ENCODE measurements at regions not wholly inside any gene's neighbourhood (a gene's known extent, or its start where the extent isn't known, plus 50 kb on each side); places are given as distances from the start of the nearest gene placed in this dataset.
"Not testable (repeated sequence)": the region's sequence is repeated elsewhere in the genome, so short reads cannot be mapped to it uniquely, and the experiment has no call there.

DNA sequence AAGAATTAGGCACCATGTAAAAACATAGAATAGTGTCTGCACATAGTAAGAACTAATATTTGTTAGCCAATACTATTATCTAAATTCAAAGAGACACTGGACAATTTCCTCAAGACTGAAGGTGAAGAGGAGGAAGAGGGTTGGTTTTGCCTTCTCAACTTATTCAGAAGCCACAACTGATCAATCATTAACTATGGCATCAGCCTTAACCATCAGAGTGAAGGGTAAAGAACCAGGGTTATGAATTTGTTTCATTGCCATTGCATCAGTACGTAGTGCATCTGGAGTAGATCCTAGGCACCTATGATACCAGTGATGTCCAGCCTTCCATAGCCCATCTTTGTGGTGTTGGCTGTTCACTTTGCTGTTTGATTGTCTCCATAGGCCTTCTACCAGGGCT lies 421.7 kb upstream of the DEPDC1 start:
- Histone ChIP-seq H2AFZ (ENCODE audit: low read depth, low read length) (no peak overlapping the region), H3K27me3 (ENCODE audit: insufficient read depth, low read length) (no peaks in the 10 kb centered on the region), H3K36me3 (ENCODE audit: insufficient read depth, low read length) (no peaks in the 10 kb centered on the region), H3K4me1 (ENCODE audit: insufficient read depth, low read length) (peaks cover 2% of the 10 kb centered on the region), H3K4me3 (ENCODE audit: low read length) (no peak overlapping the region), H3K9me3 (ENCODE audit: low read length) (no peaks in the 10 kb centered on the region)

GRCh38 chr1:68919075-68919474 lies 422.2 kb upstream of the DEPDC1 start:
- Histone ChIP-seq H3K9me3 (ENCODE audit: low read length) (no peaks in the 10 kb centered on the region), H3K27me3 (ENCODE audit: insufficient read depth, low read length) (no peaks in the 10 kb centered on the region), H3K4me3 (ENCODE audit: low read length) (no peak overlapping the region), H3K36me3 (ENCODE audit: insufficient read depth, low read length) (no peaks in the 10 kb centered on the region), H2AFZ (ENCODE audit: low read depth, low read length) (no peak overlapping the region), H3K4me1 (ENCODE audit: insufficient read depth, low read length) (peaks cover 2% of the 10 kb centered on the region)

GRCh38 chr1:68923475-68924088 lies 426.7 kb upstream of the DEPDC1 start:
- not testable (repeated sequence) for H2AFZ ChIP-seq (ENCODE audit: low read depth, low read length); H3K27me3 ChIP-seq (ENCODE audit: insufficient read depth, low read length); H3K4me1 ChIP-seq (ENCODE audit: insufficient read depth, low read length); H3K9me3 ChIP-seq (ENCODE audit: low read length); H3K4me3 ChIP-seq (ENCODE audit: low read length); H3K36me3 ChIP-seq (ENCODE audit: insufficient read depth, low read length)

DNA sequence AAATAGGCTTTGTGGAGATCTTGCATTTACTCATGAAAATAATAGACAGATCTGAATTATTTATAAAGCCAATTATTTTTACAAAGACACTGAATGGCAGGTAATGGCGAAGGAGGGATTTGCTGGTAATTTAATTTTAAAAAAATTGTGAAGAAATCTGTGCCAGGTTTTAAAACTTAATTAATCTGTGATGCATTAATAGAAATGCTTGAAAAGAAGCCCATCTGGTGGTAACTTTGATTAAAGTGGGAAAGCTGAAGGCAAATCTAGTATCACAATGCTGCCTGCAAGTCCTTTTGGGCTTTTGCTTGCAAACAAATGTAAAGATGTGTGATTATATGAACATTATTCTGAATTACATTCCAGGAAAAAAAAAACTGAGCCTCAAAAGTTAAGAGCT lies 433.2 kb upstream of the DEPDC1 start:
- Histone ChIP-seq H2AFZ (ENCODE audit: low read depth, low read length) (no peak overlapping the region), H3K4me3 (ENCODE audit: low read length) (no peak overlapping the region), H3K4me1 (ENCODE audit: insufficient read depth, low read length) (peaks cover 12% of the 10 kb centered on the region), H3K9me3 (ENCODE audit: low read length) (no peaks in the 10 kb centered on the region), H3K36me3 (ENCODE audit: insufficient read depth, low read length) (no peaks in the 10 kb centered on the region), H3K27me3 (ENCODE audit: insufficient read depth, low read length) (no peaks in the 10 kb centered on the region)

DNA sequence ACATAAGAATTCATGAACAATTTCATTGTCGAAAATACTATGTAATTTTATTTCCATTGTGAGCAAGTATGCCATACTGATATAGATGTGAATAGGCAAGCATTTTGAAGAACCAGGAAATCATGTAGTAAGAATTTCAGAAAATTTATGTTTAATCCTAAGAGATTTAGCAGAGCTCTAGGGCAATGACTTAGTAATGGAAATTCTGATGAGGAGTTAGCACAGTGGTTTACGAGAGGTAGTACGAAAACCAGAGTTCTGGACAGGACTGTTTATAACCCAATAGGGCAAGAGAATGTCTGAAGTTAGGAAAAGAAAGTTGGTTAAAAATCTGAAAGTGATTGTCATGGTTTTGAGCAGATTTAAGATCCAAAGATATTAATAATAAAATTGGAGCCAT lies 439.6 kb upstream of the DEPDC1 start:
- H2AFZ ChIP-seq (ENCODE audit: low read depth, low read length), result no peak overlapping the region
- no peak overlapping the region for H3K4me3 ChIP-seq (ENCODE audit: low read length)
- no peaks in the 10 kb centered on the region for H3K9me3 ChIP-seq (ENCODE audit: low read length)
- H3K4me1 ChIP-seq (ENCODE audit: insufficient read depth, low read length), result peaks cover 12% of the 10 kb centered on the region
- no peaks in the 10 kb centered on the region for H3K27me3 ChIP-seq (ENCODE audit: insufficient read depth, low read length)
- no peaks in the 10 kb centered on the region for H3K36me3 ChIP-seq (ENCODE audit: insufficient read depth, low read length)

GRCh38 chr1:68938051-68938666 lies 441.3 kb upstream of the DEPDC1 start:
- Histone ChIP-seq H3K4me3 (ENCODE audit: low read length) (no peak overlapping the region), H3K9me3 (ENCODE audit: low read length) (no peaks in the 10 kb centered on the region), H2AFZ (ENCODE audit: low read depth, low read length) (no peak overlapping the region), H3K27me3 (ENCODE audit: insufficient read depth, low read length) (no peaks in the 10 kb centered on the region), H3K4me1 (ENCODE audit: insufficient read depth, low read length) (peaks cover 12% of the 10 kb centered on the region), H3K36me3 (ENCODE audit: insufficient read depth, low read length) (no peaks in the 10 kb centered on the region)

GRCh38 chr1:68950036-68950435 lies 453.2 kb upstream of the DEPDC1 start:
- Histone ChIP-seq H3K9me3 (ENCODE audit: low read length) (no peaks in the 10 kb centered on the region), H3K27me3 (ENCODE audit: insufficient read depth, low read length) (no peaks in the 10 kb centered on the region), H3K36me3 (ENCODE audit: insufficient read depth, low read length) (no peaks in the 10 kb centered on the region), H2AFZ (ENCODE audit: low read depth, low read length) (peak overlapping the region; percentile 87), H3K4me1 (ENCODE audit: insufficient read depth, low read length) (peaks cover 11% of the 10 kb centered on the region), H3K4me3 (ENCODE audit: low read length) (no peak overlapping the region)

DNA sequence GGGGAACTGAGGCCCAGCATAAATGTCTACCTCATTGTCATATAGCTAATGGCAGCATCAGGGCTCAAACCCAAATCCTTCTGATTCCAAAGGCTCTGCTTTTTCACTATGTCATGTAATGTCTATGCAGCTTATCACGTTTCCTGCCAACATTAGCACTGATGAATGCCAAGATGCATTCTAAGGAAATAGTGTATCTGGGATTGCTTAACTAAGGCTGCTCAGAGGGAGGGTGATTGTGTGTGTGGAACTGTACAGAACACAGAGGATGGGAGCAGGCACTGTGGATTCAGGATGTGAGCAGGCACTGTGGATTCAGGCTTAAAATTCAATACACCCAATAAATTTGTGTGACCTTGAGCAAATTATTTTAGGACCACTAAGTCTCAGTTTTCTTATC lies 456.4 kb upstream of the DEPDC1 start:
- Histone ChIP-seq H3K4me3 (ENCODE audit: low read length) (no peak overlapping the region), H3K4me1 (ENCODE audit: insufficient read depth, low read length) (peaks cover 11% of the 10 kb centered on the region), H3K9me3 (ENCODE audit: low read length) (no peaks in the 10 kb centered on the region), H2AFZ (ENCODE audit: low read depth, low read length) (no peak overlapping the region), H3K27me3 (ENCODE audit: insufficient read depth, low read length) (no peaks in the 10 kb centered on the region), H3K36me3 (ENCODE audit: insufficient read depth, low read length) (no peaks in the 10 kb centered on the region)

DNA sequence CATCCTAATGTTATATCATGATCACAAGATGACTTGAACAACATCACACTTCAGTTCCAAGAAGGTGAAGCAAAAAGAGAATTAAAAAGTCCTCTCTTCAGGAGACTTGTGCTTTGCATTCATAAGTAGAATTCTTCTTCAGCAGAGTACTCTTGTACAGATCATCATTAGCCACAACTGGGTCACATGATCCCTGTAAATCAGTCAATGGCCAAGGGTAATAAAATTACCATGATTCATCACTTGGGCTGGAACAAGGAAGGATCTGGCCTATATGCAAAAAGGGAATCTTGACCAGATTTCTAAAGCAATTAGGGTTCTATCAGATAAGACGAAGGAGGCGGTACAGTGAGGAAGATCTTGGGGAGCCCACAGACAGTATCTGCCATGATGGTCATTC lies 458.0 kb upstream of the DEPDC1 start:
- no peaks in the 10 kb centered on the region for H3K27me3 ChIP-seq (ENCODE audit: insufficient read depth, low read length)
- H3K4me1 ChIP-seq (ENCODE audit: insufficient read depth, low read length), result peaks cover 8% of the 10 kb centered on the region
- no peak overlapping the region for H3K4me3 ChIP-seq (ENCODE audit: low read length)
- no peaks in the 10 kb centered on the region for H3K36me3 ChIP-seq (ENCODE audit: insufficient read depth, low read length)
- no peaks in the 10 kb centered on the region for H3K9me3 ChIP-seq (ENCODE audit: low read length)
- H2AFZ ChIP-seq (ENCODE audit: low read depth, low read length), result no peak overlapping the region

DNA sequence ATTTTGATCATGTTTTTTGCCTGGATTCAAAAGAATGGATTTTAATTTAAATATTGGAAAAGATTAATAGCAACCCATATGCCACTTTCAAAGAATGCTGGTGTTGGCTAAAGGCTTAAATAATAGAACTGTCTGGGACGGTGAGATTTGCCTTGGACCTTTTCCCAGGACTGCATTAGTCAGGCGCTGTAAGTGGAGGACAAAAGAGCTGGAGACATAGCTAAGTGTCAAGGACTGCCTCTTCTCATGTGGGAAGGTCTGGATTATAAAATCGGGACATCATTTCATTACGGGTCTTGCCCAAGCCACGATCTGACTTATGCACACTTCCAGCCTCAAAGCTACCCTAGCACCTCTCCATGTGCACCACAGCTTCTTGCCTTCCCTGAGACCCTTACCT lies 458.5 kb upstream of the DEPDC1 start:
- Histone ChIP-seq H3K36me3 (ENCODE audit: insufficient read depth, low read length) (no peaks in the 10 kb centered on the region), H3K27me3 (ENCODE audit: insufficient read depth, low read length) (no peaks in the 10 kb centered on the region), H3K4me3 (ENCODE audit: low read length) (no peak overlapping the region), H2AFZ (ENCODE audit: low read depth, low read length) (no peak overlapping the region), H3K4me1 (ENCODE audit: insufficient read depth, low read length) (peaks cover 3% of the 10 kb centered on the region), H3K9me3 (ENCODE audit: low read length) (no peaks in the 10 kb centered on the region)

GRCh38 chr1:68958958-68959357 lies 462.1 kb upstream of the DEPDC1 start:
- H3K36me3 ChIP-seq (ENCODE audit: insufficient read depth, low read length), result no peaks in the 10 kb centered on the region
- H3K4me3 ChIP-seq (ENCODE audit: low read length), result no peak overlapping the region
- no peak overlapping the region for H2AFZ ChIP-seq (ENCODE audit: low read depth, low read length)
- H3K27me3 ChIP-seq (ENCODE audit: insufficient read depth, low read length), result no peaks in the 10 kb centered on the region
- no peaks in the 10 kb centered on the region for H3K9me3 ChIP-seq (ENCODE audit: low read length)
- peaks cover 3% of the 10 kb centered on the region for H3K4me1 ChIP-seq (ENCODE audit: insufficient read depth, low read length)

- peaks cover 3% of the 10 kb centered on the region for H3K4me1 ChIP-seq (ENCODE audit: insufficient read depth, low read length)
- no peak overlapping the region for H3K4me3 ChIP-seq (ENCODE audit: low read length)
- H2AFZ ChIP-seq (ENCODE audit: low read depth, low read length), result no peak overlapping the region
- no peaks in the 10 kb centered on the region for H3K36me3 ChIP-seq (ENCODE audit: insufficient read depth, low read length)
- H3K27me3 ChIP-seq (ENCODE audit: insufficient read depth, low read length), result no peaks in the 10 kb centered on the region
- no peaks in the 10 kb centered on the region for H3K9me3 ChIP-seq (ENCODE audit: low read length)
Observed at GRCh38 chr1:68959461-68960030, 462.7 kb upstream of the DEPDC1 start.

GRCh38 chr1:68961143-68961542 lies 464.3 kb upstream of the DEPDC1 start:
- H3K27me3 ChIP-seq (ENCODE audit: insufficient read depth, low read length), result no peaks in the 10 kb centered on the region
- H2AFZ ChIP-seq (ENCODE audit: low read depth, low read length), result no peak overlapping the region
- no peaks in the 10 kb centered on the region for H3K9me3 ChIP-seq (ENCODE audit: low read length)
- H3K36me3 ChIP-seq (ENCODE audit: insufficient read depth, low read length), result no peaks in the 10 kb centered on the region
- no peak overlapping the region for H3K4me3 ChIP-seq (ENCODE audit: low read length)
- peaks cover 3% of the 10 kb centered on the region for H3K4me1 ChIP-seq (ENCODE audit: insufficient read depth, low read length)

- Histone ChIP-seq H2AFZ (ENCODE audit: low read depth, low read length) (no peak overlapping the region), H3K9me3 (ENCODE audit: low read length) (no peaks in the 10 kb centered on the region), H3K36me3 (ENCODE audit: insufficient read depth, low read length) (no peaks in the 10 kb centered on the region), H3K27me3 (ENCODE audit: insufficient read depth, low read length) (no peaks in the 10 kb centered on the region), H3K4me1 (ENCODE audit: insufficient read depth, low read length) (peaks cover 3% of the 10 kb centered on the region), H3K4me3 (ENCODE audit: low read length) (no peak overlapping the region)
Observed at GRCh38 chr1:68963353-68963752, 466.5 kb upstream of the DEPDC1 start.

Measured in neuron (in vitro differentiated cells).